OCI-LY3 (cell line): ENCODE measurements at regions not wholly inside any gene's neighbourhood (a gene's known extent, or its start where the extent isn't known, plus 50 kb on each side); places are given as distances from the start of the nearest gene placed in this dataset.

Source experiments
- EZH2phosphoT487 ChIP-seq: fragments of 200-600 bp; shearing (Covaris generic); IDR thresholded peaks from 2 replicates; pipeline ENCODE4 v1.6.1; 2018; ENCODE audit warnings: antibody characterized with exemption, mixed run types, low read depth
- TF ChIP-seq, protein P1 (sequence below): fragments of 200-600, 300-600 bp; sonication (generic); IDR thresholded peaks from 2 replicates; pipeline ENCODE4 v1.5.1; 2014; ENCODE audit warnings: antibody characterized with exemption, low read length, low read depth

DNA sequence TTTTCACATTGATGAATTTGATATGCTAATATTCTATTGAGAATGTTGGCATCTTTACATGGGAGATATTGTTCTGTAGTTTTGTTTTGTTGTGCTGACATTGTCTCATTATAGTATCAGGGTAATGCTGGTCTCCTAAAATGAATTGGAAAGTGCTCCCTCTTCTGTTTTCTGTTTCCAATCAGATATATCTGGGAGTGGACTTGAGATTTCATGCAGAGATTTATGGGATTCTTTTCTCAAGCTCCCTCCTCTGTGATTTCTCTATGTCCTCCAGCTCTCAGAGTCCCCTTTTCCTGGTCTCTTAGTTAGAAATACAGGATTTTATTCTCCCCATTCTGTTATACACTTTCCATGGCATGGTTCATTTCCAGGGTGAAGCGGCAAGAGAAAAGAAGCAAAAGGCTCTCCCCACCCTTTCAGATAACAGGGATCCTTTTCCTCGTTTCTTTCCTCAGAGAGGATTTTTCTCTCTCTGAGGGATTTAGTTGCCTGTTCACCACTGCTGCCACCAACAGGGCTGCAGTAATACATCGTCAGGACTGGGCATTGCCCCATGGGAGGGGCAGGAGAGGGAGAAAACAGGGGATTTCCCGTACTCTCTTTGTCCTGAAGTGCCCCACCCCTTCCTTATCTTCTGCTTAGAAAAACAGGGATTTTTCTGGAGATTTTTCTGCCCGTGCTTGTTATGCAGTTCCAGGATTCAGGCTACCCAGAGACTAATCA, 59.3 kb upstream of the STMND1 start:
- TF ChIP-seq, protein P1, sequence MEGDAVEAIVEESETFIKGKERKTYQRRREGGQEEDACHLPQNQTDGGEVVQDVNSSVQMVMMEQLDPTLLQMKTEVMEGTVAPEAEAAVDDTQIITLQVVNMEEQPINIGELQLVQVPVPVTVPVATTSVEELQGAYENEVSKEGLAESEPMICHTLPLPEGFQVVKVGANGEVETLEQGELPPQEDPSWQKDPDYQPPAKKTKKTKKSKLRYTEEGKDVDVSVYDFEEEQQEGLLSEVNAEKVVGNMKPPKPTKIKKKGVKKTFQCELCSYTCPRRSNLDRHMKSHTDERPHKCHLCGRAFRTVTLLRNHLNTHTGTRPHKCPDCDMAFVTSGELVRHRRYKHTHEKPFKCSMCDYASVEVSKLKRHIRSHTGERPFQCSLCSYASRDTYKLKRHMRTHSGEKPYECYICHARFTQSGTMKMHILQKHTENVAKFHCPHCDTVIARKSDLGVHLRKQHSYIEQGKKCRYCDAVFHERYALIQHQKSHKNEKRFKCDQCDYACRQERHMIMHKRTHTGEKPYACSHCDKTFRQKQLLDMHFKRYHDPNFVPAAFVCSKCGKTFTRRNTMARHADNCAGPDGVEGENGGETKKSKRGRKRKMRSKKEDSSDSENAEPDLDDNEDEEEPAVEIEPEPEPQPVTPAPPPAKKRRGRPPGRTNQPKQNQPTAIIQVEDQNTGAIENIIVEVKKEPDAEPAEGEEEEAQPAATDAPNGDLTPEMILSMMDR: peak; percentile 37
- no peak for TF ChIP-seq EZH2phosphoT487
